Type B pancreatic cell (in vitro differentiated cells): ENCODE measurements at regions not wholly inside any gene's neighbourhood (a gene's known extent, or its start where the extent isn't known, plus 50 kb on each side); places are given as distances from the start of the nearest gene placed in this dataset.

Source experiments
- DNase-seq: peaks from one replicate; pipeline ENCODE4 v3.0.0; 2021; ENCODE audit warnings: mixed read lengths; ENCODE audit not compliant: unreplicated experiment; ENCODE audit errors: extremely low spot score
- H3K27ac Mint-ChIP-seq: 2 replicates; pipeline ENCODE4 v1.8.0; 2021; ENCODE audit warnings: mild to moderate bottlenecking, mixed read lengths
- H3K27me3 Mint-ChIP-seq: 2 replicates; pipeline ENCODE4 v1.8.0; 2021; ENCODE audit warnings: mixed read lengths
- H3K36me3 Mint-ChIP-seq: 2 replicates; pipeline ENCODE4 v1.8.0; 2021; ENCODE audit warnings: mixed read lengths
- H3K4me1 Mint-ChIP-seq: one replicate; pipeline ENCODE4 v1.8.0; 2021; ENCODE audit warnings: mixed read lengths; ENCODE audit not compliant: unreplicated experiment
- H3K4me3 Mint-ChIP-seq: 2 replicates; pipeline ENCODE4 v1.8.0; 2021; ENCODE audit warnings: mild to moderate bottlenecking, mixed read lengths
- H3K9me3 Mint-ChIP-seq: 2 replicates; pipeline ENCODE4 v1.8.0; 2021; ENCODE audit warnings: mixed read lengths
- CTCF ChIP-seq: fragments of 200-600 bp; sonication (generic); conservative IDR thresholded peaks from 2 replicates; pipeline ENCODE4 v1.5.0; 2021; ENCODE audit warnings: antibody characterized with exemption, mild to moderate bottlenecking

- no peaks in the 10 kb centered on the region for H3K9me3 Mint-ChIP-seq
- H3K4me1 Mint-ChIP-seq, result no peaks in the 10 kb centered on the region
- no peak overlapping the region for H3K27ac Mint-ChIP-seq
- no peak for TF ChIP-seq CTCF
- no peaks in the 10 kb centered on the region for H3K36me3 Mint-ChIP-seq
- no peak overlapping the region for H3K4me3 Mint-ChIP-seq
- H3K27me3 Mint-ChIP-seq, result peaks cover 6% of the 10 kb centered on the region
- no peak for DNase-seq
These were observed 183.7 kb upstream of the DNAJC19 start for GRCh38 chr3:181173227-181173626.

GRCh38 chr3:181134873-181135272 is 145.3 kb upstream of the DNAJC19 start:
- Mint-ChIP-seq H3K4me1 (no peaks in the 10 kb centered on the region), H3K36me3 (no peaks in the 10 kb centered on the region), H3K4me3 (no peak overlapping the region), H3K27me3 (no peaks in the 10 kb centered on the region), H3K27ac (no peak overlapping the region), H3K9me3 (no peaks in the 10 kb centered on the region)
- no peak for DNase-seq
- no peak for TF ChIP-seq CTCF

GRCh38 chr3:181133832-181134231 is 144.3 kb upstream of the DNAJC19 start:
- Mint-ChIP-seq H3K27ac (no peak overlapping the region), H3K4me1 (no peaks in the 10 kb centered on the region), H3K36me3 (no peaks in the 10 kb centered on the region), H3K9me3 (no peaks in the 10 kb centered on the region), H3K4me3 (no peak overlapping the region), H3K27me3 (no peaks in the 10 kb centered on the region)
- TF ChIP-seq CTCF, result no peak
- DNase-seq, result no peak

GRCh38 chr3:181105646-181106045 is 116.1 kb upstream of the DNAJC19 start:
- no peak overlapping the region for H3K4me3 Mint-ChIP-seq
- H3K4me1 Mint-ChIP-seq, result no peaks in the 10 kb centered on the region
- H3K27me3 Mint-ChIP-seq, result no peaks in the 10 kb centered on the region
- no peak for DNase-seq
- peaks cover 6% of the 10 kb centered on the region for H3K9me3 Mint-ChIP-seq
- no peak for TF ChIP-seq CTCF
- H3K27ac Mint-ChIP-seq, result no peak overlapping the region
- H3K36me3 Mint-ChIP-seq, result no peaks in the 10 kb centered on the region

GRCh38 chr3:181103605-181104004 is 114.1 kb upstream of the DNAJC19 start:
- H3K36me3 Mint-ChIP-seq, result no peaks in the 10 kb centered on the region
- H3K9me3 Mint-ChIP-seq, result peaks cover 6% of the 10 kb centered on the region
- no peak overlapping the region for H3K4me3 Mint-ChIP-seq
- H3K27me3 Mint-ChIP-seq, result no peaks in the 10 kb centered on the region
- no peak for DNase-seq
- no peak overlapping the region for H3K27ac Mint-ChIP-seq
- peak; percentile 72 for TF ChIP-seq CTCF
- H3K4me1 Mint-ChIP-seq, result no peaks in the 10 kb centered on the region

- TF ChIP-seq CTCF, result no peak
- H3K36me3 Mint-ChIP-seq, result no peaks in the 10 kb centered on the region
- H3K27me3 Mint-ChIP-seq, result no peaks in the 10 kb centered on the region
- H3K4me3 Mint-ChIP-seq, result no peak overlapping the region
- no peak overlapping the region for H3K27ac Mint-ChIP-seq
- H3K4me1 Mint-ChIP-seq, result no peaks in the 10 kb centered on the region
- H3K9me3 Mint-ChIP-seq, result no peaks in the 10 kb centered on the region
- DNase-seq, result no peak
These were observed 96.5 kb upstream of the DNAJC19 start for GRCh38 chr3:181086011-181086410.
